HCT116 (cell line): ENCODE measurements at regions not wholly inside any gene's neighbourhood (a gene's known extent, or its start where the extent isn't known, plus 50 kb on each side); places are given as distances from the start of the nearest gene placed in this dataset.

Source experiments
- ATAC-seq: fragments of 200-7000 bp; cut with Tn5 transposase; 2 replicates; pipeline ENCODE4 v1.9.1; 2020; ENCODE audit warnings: mild to moderate bottlenecking, moderate library complexity
- BruUV-seq: library from RNA; stranded (reverse); fragments of 400-500 nt; replicated peaks from 2 replicates; lab custom pipeline; 2021; lab: Mats Ljungman, UMichigan
- CTCF ChIA-PET: fragments of 300-600 bp; sonication (Branson Sonifier 250); formaldehyde crosslinking; loops from one replicate; lab custom pipeline; 2021; ENCODE audit warnings: antibody characterized with exemption; lab: Charles Lee
- POLR2A ChIA-PET: fragments of 300-600, 350-600 bp; sonication (Branson Sonifier 250); formaldehyde crosslinking; loops from one replicate; lab custom pipeline; 2021; ENCODE audit warnings: antibody characterized with exemption; lab: Charles Lee
- RAD21 ChIA-PET, 2 experiments: fragments of 300-600 bp; sonication (Branson Sonifier 250); formaldehyde crosslinking; loops; one replicate each; lab custom pipeline; 2023; ENCODE audit warnings: low total read pairs in 2 of 2; ENCODE audit not compliant: uncharacterized antibody in 2 of 2, unreplicated experiment in 2 of 2, low non-redundant PET in 1 of 2; lab: Charles Lee
- DNase-seq: peaks from one replicate; pipeline ENCODE4 v3.0.0-alpha.2; 2010; ENCODE audit warnings: low read depth, low spot score
- H2AFZ ChIP-seq: fragments of 200-600 bp; shearing (Covaris generic), sonication (generic); 2 replicates; pipeline ENCODE4 v1.6.1; 2017; ENCODE audit warnings: low read depth, mixed run types, mixed read lengths, antibody characterized with exemption, low read length; ENCODE audit not compliant: poor library complexity, severe bottlenecking
- H3K27ac ChIP-seq: 2 replicates; pipeline ENCODE4 v1.5.1; 2012; ENCODE audit warnings: low read depth, low read length
- H3K27me3 ChIP-seq: fragments of 200-600 bp; sonication (generic); 2 replicates; pipeline ENCODE4 v1.6.1; 2016; ENCODE audit warnings: mixed run types, low read length, mixed read lengths; ENCODE audit not compliant: insufficient read depth
- H3K36me3 ChIP-seq, 2 experiments: fragments of 200-500 bp in 1 of 2; fragments of 200-600 bp in 1 of 2; sonication (Bioruptor generic) in 1 of 2; sonication (generic) in 1 of 2; 2 replicates each; pipeline versions ENCODE4 v1.5.1 to v1.6.1; 2014 to 2016; ENCODE audit warnings: low read length in 2 of 2, inconsistent platforms in 1 of 2, mixed read lengths in 1 of 2, mixed run types in 1 of 2; ENCODE audit not compliant: insufficient read depth in 2 of 2, control insufficient read depth in 1 of 2
- H3K4me1 ChIP-seq, 2 experiments: fragments of 200-600 bp in 1 of 2; sonication (generic) in 1 of 2; 2 replicates each; pipeline versions ENCODE4 v1.5.1 to v1.6.1; 2012 to 2017; ENCODE audit warnings: low read length in 2 of 2, inconsistent platforms in 1 of 2, mild to moderate bottlenecking in 1 of 2, mixed read lengths in 1 of 2, mixed run types in 1 of 2, moderate library complexity in 1 of 2; ENCODE audit not compliant: insufficient read depth in 2 of 2, control insufficient read depth in 1 of 2
- H3K4me2 ChIP-seq: fragments of 200-600 bp; sonication (generic); 2 replicates; pipeline ENCODE4 v1.6.1; 2017; ENCODE audit warnings: mixed run types, low read length, mixed read lengths
- H3K4me3 ChIP-seq, 2 experiments: fragments of 200-600 bp in 1 of 2; sonication (generic) in 1 of 2; replicated peaks in 1 of 2; 2 replicates each; pipeline ENCODE4 v1.5.1; 2011 to 2016; ENCODE audit warnings: low read length in 2 of 2, control low read depth in 1 of 2, low read depth in 1 of 2, mild to moderate bottlenecking in 1 of 2, mixed read lengths in 1 of 2, mixed run types in 1 of 2
- H3K79me2 ChIP-seq: fragments of 200-600 bp; sonication (generic); 2 replicates; pipeline ENCODE4 v1.6.1; 2017; ENCODE audit warnings: mild to moderate bottlenecking, mixed run types, low read length, moderate library complexity, mixed read lengths; ENCODE audit not compliant: insufficient read depth
- H3K9ac ChIP-seq: fragments of 200-600 bp; sonication (generic); 2 replicates; pipeline ENCODE4 v1.6.1; 2016; ENCODE audit warnings: low read length, mixed read lengths
- H3K9me2 ChIP-seq: fragments of 200-600 bp; sonication (generic), shearing (Covaris generic); 2 replicates; pipeline ENCODE4 v1.6.1; 2017; ENCODE audit warnings: mixed run types, mild to moderate bottlenecking, moderate library complexity; ENCODE audit not compliant: insufficient read depth
- H3K9me3 ChIP-seq, 2 experiments: fragments of 200-500 bp in 1 of 2; fragments of 200-600 bp in 1 of 2; sonication (Bioruptor generic) in 1 of 2; sonication (generic) in 1 of 2; 2 replicates each; pipeline ENCODE4 v1.6.1; 2014 to 2017; ENCODE audit warnings: low read length in 2 of 2, mixed read lengths in 2 of 2, inconsistent platforms in 1 of 2, low read depth in 1 of 2, mild to moderate bottlenecking in 1 of 2, mixed run types in 1 of 2, moderate library complexity in 1 of 2; ENCODE audit not compliant: control insufficient read depth in 1 of 2, insufficient read depth in 1 of 2
- H4K20me1 ChIP-seq: fragments of 200-600 bp; sonication (generic), shearing (Covaris generic); 2 replicates; pipeline ENCODE4 v1.6.1; 2017; ENCODE audit warnings: mixed run types, mild to moderate bottlenecking, moderate library complexity; ENCODE audit not compliant: insufficient read depth
- JUND ChIP-seq: IDR thresholded peaks from 2 replicates; pipeline ENCODE4 v1.6.1; 2012
- ZNF274 ChIP-seq: fragments of 200-500 bp; sonication (Bioruptor generic); IDR thresholded peaks from 2 replicates; pipeline ENCODE4 v1.6.1; 2014; ENCODE audit warnings: mild to moderate bottlenecking, low read depth, low read length, inconsistent platforms
- intact Hi-C: fragments of 100-400 bp; cut with micrococcal nuclease; formaldehyde crosslinking; loops from 2 replicates; pipeline ENCODE4 v1.10.0; 2022

DNA sequence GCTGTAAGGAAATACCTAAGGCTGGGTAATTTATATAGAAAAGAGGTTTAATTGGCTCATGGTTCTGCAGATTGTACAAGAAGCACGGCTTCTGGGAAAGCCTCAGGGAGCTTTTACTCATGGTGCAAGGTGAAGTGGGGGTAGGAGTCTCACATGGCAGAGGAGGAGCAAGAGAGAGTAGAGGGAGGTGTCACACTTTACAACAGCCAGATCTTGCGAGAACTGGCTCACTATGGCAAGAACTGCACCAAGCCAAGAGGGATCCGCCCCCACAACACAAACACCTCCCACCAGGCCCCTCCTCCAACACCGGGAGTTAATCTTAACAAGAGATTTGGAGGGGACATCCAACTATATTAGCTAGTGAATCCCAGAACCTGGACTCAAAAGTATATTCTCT, 135.4 kb upstream of the SOD1 start:
- no peak overlapping the region for H2AFZ ChIP-seq
- H3K27ac ChIP-seq, result no peak overlapping the region
- H3K9me2 ChIP-seq, result no peaks in the 10 kb centered on the region
- DNase-seq, result no peak
- no peaks in the 10 kb centered on the region for H3K27me3 ChIP-seq
- TF ChIP-seq JUND, result no peak
- H4K20me1 ChIP-seq, result no peaks in the 10 kb centered on the region
- peak; percentile 83 for ATAC-seq
- POLR2A ChIA-PET, result interaction anchor here (1.0 kb wide), 1 partner anchor 35 kb away, joined by 3 read pairs; no protein-coding TSS in a partner anchor
- CTCF ChIA-PET, result no interaction called here
- RAD21 ChIA-PET, result no interaction called here
- H3K79me2 ChIP-seq, result peaks cover 9% of the 10 kb centered on the region
- H3K4me2 ChIP-seq, result peak overlapping the region; percentile 21; the same call in 1 of the 2 replicates
- H3K36me3 ChIP-seq, result no peaks in the 10 kb centered on the region
- H3K4me3 ChIP-seq, result no peak overlapping the region
- H3K9me3 ChIP-seq, result no peaks in the 10 kb centered on the region
- peaks cover 33 to 36% of the 10 kb centered on the region in 2 experiments for H3K4me1 ChIP-seq
- H3K9ac ChIP-seq, result no peak overlapping the region
- intact Hi-C loops, result no loop called here
- BruUV-seq, result no TSS peak

- Histone ChIP-seq H3K9me2 (no peaks in the 10 kb centered on the region), H3K4me1 (peaks cover 22 to 24% of the 10 kb centered on the region in 2 experiments), H3K9me3 (no peaks in the 10 kb centered on the region), H3K9ac (no peak overlapping the region), H3K4me2 (no peak overlapping the region), H3K27me3 (no peaks in the 10 kb centered on the region), H3K79me2 (peaks cover 9% of the 10 kb centered on the region), H3K36me3 (no peaks in the 10 kb centered on the region), H3K4me3 (no peak overlapping the region), H3K27ac (no peak overlapping the region), H2AFZ (no peak overlapping the region), H4K20me1 (no peaks in the 10 kb centered on the region)
- CTCF ChIA-PET, result interaction anchor here (1.8 kb wide), 1 partner anchor 13 kb away, joined by 5 read pairs; no protein-coding TSS in a partner anchor
- intact Hi-C loops, result no loop called here
- DNase-seq (no peak), ATAC-seq (no peak)
- RAD21 ChIA-PET, result no interaction called here
- POLR2A ChIA-PET, result interaction anchor here (1.2 kb wide), 1 partner anchor 12 kb away, joined by 3 read pairs; no protein-coding TSS in a partner anchor
- TF ChIP-seq ZNF274, result no peak
- BruUV-seq, result no TSS peak
These were observed 138.0 kb upstream of the SOD1 start for GRCh38 chr21:31521515-31521914.
